ENCODE measurements at regions not wholly inside any gene's neighbourhood (a gene's known extent, or its start where the extent isn't known, plus 50 kb on each side); places are given as distances from the start of the nearest gene placed in this dataset.

- Histone ChIP-seq H4K20me1 (ENCODE audit: control insufficient read depth, insufficient read depth) (no peaks in the 10 kb centered on the region), H3K27ac (ENCODE audit: control insufficient read depth, insufficient read depth) (no peak overlapping the region), H3K36me3 (ENCODE audit: control insufficient read depth in 2 of 2, insufficient read depth in 2 of 2, low read length in 1 of 2) (no peaks in the 10 kb centered on the region), H3K4me2 (ENCODE audit: control insufficient read depth, insufficient read depth) (no peak overlapping the region), H3K9ac (ENCODE audit: control insufficient read depth, insufficient read depth, low read length) (no peak overlapping the region), H3K4me3 (no peak overlapping the region), H3K27me3 (replicated peaks in 1 of 2; ENCODE audit: control insufficient read depth in 2 of 2, insufficient read depth in 2 of 2, low read length in 1 of 2) (no peaks in the 10 kb centered on the region; a peak in 1 of 4 replicates), H3K79me2 (ENCODE audit: control insufficient read depth, insufficient read depth, low read length) (no peaks in the 10 kb centered on the region), H3K4me1 (ENCODE audit: control insufficient read depth, insufficient read depth, low read length) (no peaks in the 10 kb centered on the region), H2AFZ (ENCODE audit: control insufficient read depth, low read depth, low read length) (no peak overlapping the region), H3K9me3 (replicated peaks; ENCODE audit: control insufficient read depth, insufficient read depth, low read length) (no peaks in the 10 kb centered on the region)
- DNase-seq (ENCODE audit: low read depth, low spot score) (no peak), ATAC-seq (no peak), FAIRE-seq (no peak)
- no peak for TF ChIP-seq RAD51 (IDR thresholded peaks at IDR 0.05)
- 4% methylated on average over 1 of the region's 1 CpG for WGBS (ENCODE audit: insufficient coverage, insufficient replicate concordance, low lambda C conversion rate, missing lambda C conversion rate)
- CTCF ChIA-PET = interaction anchor here (1.0 kb wide), 1 partner anchor 26 kb away, joined by 4 read pairs; no protein-coding TSS in a partner anchor
- BruUV-seq (replicated peaks) = no TSS peak
- intact Hi-C loops (cut with micrococcal nuclease; ENCODE audit: unreplicated experiment) (no loop called here), in situ Hi-C loops (cut with MboI) (no loop called here)
- POLR2A ChIA-PET = no interaction called here
- RAD21 ChIA-PET (ENCODE audit: unreplicated experiment) = interaction anchor here (1.0 kb wide), 1 partner anchor 26 kb away, joined by 3 read pairs; no protein-coding TSS in a partner anchor
- SMC1A ChIA-PET (ENCODE audit: uncharacterized antibody, unreplicated experiment) = interaction anchor here (2.1 kb wide), 1 partner anchor 9 kb away, joined by 7 read pairs; no protein-coding TSS in a partner anchor
These were observed 326.9 kb downstream of the UBE3D start for GRCh38 chr6:82738773-82739172.

- Histone ChIP-seq H3K36me3 (ENCODE audit: control insufficient read depth in 2 of 2, insufficient read depth in 2 of 2, low read length in 1 of 2) (no peaks in the 10 kb centered on the region), H3K9me3 (replicated peaks; ENCODE audit: control insufficient read depth, insufficient read depth, low read length) (no peaks in the 10 kb centered on the region), H2AFZ (ENCODE audit: control insufficient read depth, low read depth, low read length) (no peak overlapping the region), H3K27me3 (replicated peaks in 1 of 2; ENCODE audit: control insufficient read depth in 2 of 2, insufficient read depth in 2 of 2, low read length in 1 of 2) (no peaks in the 10 kb centered on the region; a peak in 1 of 4 replicates), H3K27ac (ENCODE audit: control insufficient read depth, insufficient read depth) (no peak overlapping the region), H3K4me3 (no peak overlapping the region), H3K4me2 (ENCODE audit: control insufficient read depth, insufficient read depth) (no peak overlapping the region), H4K20me1 (ENCODE audit: control insufficient read depth, insufficient read depth) (no peaks in the 10 kb centered on the region), H3K79me2 (ENCODE audit: control insufficient read depth, insufficient read depth, low read length) (no peaks in the 10 kb centered on the region), H3K4me1 (ENCODE audit: control insufficient read depth, insufficient read depth, low read length) (no peaks in the 10 kb centered on the region), H3K9ac (ENCODE audit: control insufficient read depth, insufficient read depth, low read length) (no peak overlapping the region)
- no peak for FAIRE-seq
- ChIA-PET SMC1A (ENCODE audit: uncharacterized antibody, unreplicated experiment) (interaction anchor here (2.1 kb wide), 1 partner anchor 9 kb away, joined by 7 read pairs; no protein-coding TSS in a partner anchor), CTCF (interaction anchor here (1.0 kb wide), 1 partner anchor 27 kb away, joined by 4 read pairs; no protein-coding TSS in a partner anchor), RAD21 (ENCODE audit: unreplicated experiment) (no interaction called here), POLR2A (no interaction called here)
- no peak for ATAC-seq
- no peak for DNase-seq (ENCODE audit: low read depth, low spot score)
- in situ Hi-C loops (cut with MboI) (no loop called here), intact Hi-C loops (cut with micrococcal nuclease; ENCODE audit: unreplicated experiment) (no loop called here)
- 0% methylated on average over 1 of the region's 1 CpG for WGBS (ENCODE audit: insufficient coverage, insufficient replicate concordance, low lambda C conversion rate, missing lambda C conversion rate)
- no TSS peak for BruUV-seq (replicated peaks)
- TF ChIP-seq PBX3 (IDR thresholded peaks at IDR 0.05; ENCODE audit: insufficient replicate concordance, low read depth, low read length) (no peak), SKIL (IDR thresholded peaks at IDR 0.05; ENCODE audit: low read depth, poor library complexity, severe bottlenecking) (no peak), IKZF1 (conservative IDR thresholded peaks at IDR 0.05) (no peak)
These were observed 326.3 kb downstream of the UBE3D start for GRCh38 chr6:82739303-82739702.
